Endometrial microvascular endothelial cells (primary cell): ENCODE measurements at regions not wholly inside any gene's neighbourhood (a gene's known extent, or its start where the extent isn't known, plus 50 kb on each side); places are given as distances from the start of the nearest gene placed in this dataset.

Experiments
- in situ Hi-C: cut with HindIII; loops from 2 replicates; pipeline ENCODE4 v1.10.0; 2017; ENCODE audit warnings: low sequenced_read_pairs, low pct_unique_long_range_greater_than_20kb; ENCODE audit errors: inconsistent ontology term

GRCh38 chr22:27133681-27134314 lies 476.4 kb downstream of the MIAT start:
- in situ Hi-C loops: no loop called here

- in situ Hi-C loops: no loop called here
These were observed 476.9 kb downstream of the MIAT start for GRCh38 chr22:27134315-27134701.

GRCh38 chr22:27135031-27135981 lies 477.9 kb downstream of the MIAT start:
- in situ Hi-C loops: no loop called here

GRCh38 chr22:27136596-27136995 lies 479.2 kb downstream of the MIAT start:
- in situ Hi-C loops: no loop called here

- in situ Hi-C loops: no loop called here
These were observed 480.5 kb downstream of the MIAT start for GRCh38 chr22:27137871-27138337.

GRCh38 chr22:27138471-27138870 lies 481.1 kb downstream of the MIAT start:
- in situ Hi-C loops: no loop called here

- in situ Hi-C loops: no loop called here
These were observed 482.6 kb downstream of the MIAT start for GRCh38 chr22:27139935-27140511.

- in situ Hi-C loops: no loop called here
These were observed 484.9 kb downstream of the MIAT start for GRCh38 chr22:27142286-27142685.

GRCh38 chr22:27144321-27144720 lies 486.9 kb downstream of the MIAT start:
- in situ Hi-C loops: no loop called here

- in situ Hi-C loops: no loop called here
These were observed 489.7 kb downstream of the MIAT start for GRCh38 chr22:27146866-27147633.

GRCh38 chr22:27148055-27148454 lies 490.7 kb downstream of the MIAT start:
- in situ Hi-C loops: no loop called here

GRCh38 chr22:27148886-27149470 lies 491.6 kb downstream of the MIAT start:
- in situ Hi-C loops: no loop called here

- in situ Hi-C loops: no loop called here
These were observed 492.6 kb downstream of the MIAT start for GRCh38 chr22:27149921-27150543.

GRCh38 chr22:27150544-27150941 lies 493.2 kb downstream of the MIAT start:
- in situ Hi-C loops: no loop called here

- in situ Hi-C loops: no loop called here
These were observed 494.0 kb downstream of the MIAT start for GRCh38 chr22:27151407-27151806.

- in situ Hi-C loops: no loop called here
These were observed 494.6 kb downstream of the MIAT start for GRCh38 chr22:27152033-27152432.

GRCh38 chr22:27152883-27153282 lies 495.5 kb downstream of the MIAT start:
- in situ Hi-C loops: no loop called here

- in situ Hi-C loops: no loop called here
These were observed 496.0 kb downstream of the MIAT start for GRCh38 chr22:27153386-27153785.
